NCI-H748 (cell line): ENCODE measurements at regions not wholly inside any gene's neighbourhood (a gene's known extent, or its start where the extent isn't known, plus 50 kb on each side); places are given as distances from the start of the nearest gene placed in this dataset.
A peak's percentile ranks its signal among the peaks of the same experiment; 100 is the strongest.

ENCODE experiments used
- DNase-seq: peaks from one replicate; lab custom pipeline; 2025; ENCODE audit not compliant: unreplicated experiment; lab: John Stamatoyannopoulos, UW

DNA sequence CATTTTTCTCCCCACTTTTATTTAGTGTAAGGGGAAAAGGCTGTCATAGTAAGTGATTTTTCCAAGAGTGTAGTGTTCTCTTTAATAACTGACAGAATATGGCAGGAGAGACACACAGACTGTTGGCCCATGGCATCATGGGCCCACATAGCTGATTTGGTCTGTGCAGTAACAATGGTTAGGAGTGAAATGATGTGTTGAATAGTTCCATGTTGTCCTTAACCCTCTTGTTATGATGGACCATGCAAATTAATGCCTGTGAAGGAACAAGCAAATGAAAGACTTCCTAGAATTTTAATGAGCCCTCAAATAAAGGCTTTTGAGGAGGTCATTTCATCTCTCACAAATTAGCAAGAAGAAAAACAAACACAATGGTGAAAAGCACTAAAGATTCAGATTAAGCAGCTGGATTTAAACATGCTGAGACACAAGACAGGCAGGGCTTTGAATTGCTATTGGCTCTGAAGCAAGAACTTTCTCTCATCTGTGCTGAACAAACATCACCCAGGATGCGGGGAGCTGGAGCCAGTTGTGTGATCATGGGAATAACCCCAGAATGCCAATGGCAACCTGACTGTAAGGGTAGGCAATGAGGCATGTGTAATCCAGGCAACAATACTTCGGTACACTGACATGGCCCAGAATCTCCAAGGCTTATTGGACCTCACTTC, 136.7 kb upstream of the VEPH1 start:
- DNase-seq, result no peak

- DNase-seq, result no peak
These were observed 134.7 kb upstream of the VEPH1 start for GRCh38 chr3:157637866-157638265.

DNA sequence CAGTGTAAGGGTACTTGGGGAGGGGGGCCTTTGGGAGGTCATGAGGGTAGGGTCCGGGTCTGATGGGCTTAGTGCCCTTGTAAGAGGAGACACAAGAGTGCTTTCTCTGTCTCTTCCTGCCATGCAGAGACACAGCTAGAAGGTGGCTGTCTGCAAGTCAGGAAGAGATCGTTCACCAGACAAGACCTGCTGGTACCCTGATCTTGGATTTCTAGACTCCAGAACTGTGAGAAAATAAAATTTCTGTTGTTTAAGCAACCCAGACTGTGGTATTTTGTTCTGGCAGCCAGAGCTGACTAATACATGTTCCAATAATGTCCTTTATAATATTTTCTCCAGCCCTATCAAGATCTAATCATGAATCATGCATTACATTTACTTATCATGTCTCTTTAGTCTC, 130.0 kb upstream of the VEPH1 start:
- DNase-seq, result no peak

GRCh38 chr3:157632075-157632474, 128.9 kb upstream of the VEPH1 start:
- DNase-seq, result no peak

DNA sequence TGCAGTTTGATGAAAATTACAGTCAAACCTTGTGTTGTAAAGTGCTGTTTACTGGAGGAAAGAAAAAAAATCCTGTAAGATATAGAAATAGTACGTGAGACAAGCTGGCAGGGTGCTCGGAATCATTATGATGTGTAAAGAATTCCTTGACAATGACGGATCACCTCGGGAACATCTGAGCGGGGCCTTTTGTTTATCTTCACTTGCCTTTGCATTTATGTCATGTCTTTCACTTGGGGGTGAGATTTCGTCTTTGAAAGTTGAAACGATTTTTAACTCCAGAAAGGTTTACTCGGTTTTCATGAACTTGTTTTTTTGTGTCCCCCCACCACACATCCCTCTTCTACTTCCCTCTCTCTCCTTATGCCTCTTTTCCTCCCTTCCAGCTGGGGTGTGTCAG, 128.3 kb upstream of the VEPH1 start:
- DNase-seq, result no peak

DNA sequence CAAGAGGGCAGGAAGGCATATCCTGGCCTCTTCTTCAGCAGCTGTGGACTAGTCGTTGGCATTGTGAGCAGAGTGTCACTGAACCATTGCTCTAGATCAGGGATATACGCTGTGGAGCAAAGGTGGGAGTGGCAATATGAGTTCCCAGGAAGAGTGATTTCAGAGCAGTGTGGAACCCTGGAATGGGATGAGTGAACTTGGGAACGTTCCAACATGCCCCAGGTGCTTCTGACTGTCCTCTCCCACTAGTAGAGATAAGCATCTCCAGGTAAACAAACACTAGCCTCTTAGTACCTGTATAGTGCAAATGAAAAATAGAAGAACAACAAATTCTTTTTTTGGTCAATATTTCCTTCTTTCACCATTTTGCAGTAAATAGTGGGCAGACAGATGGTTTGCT, 123.6 kb upstream of the VEPH1 start:
- no peak for DNase-seq

- DNase-seq, result no peak
These were observed 121.6 kb upstream of the VEPH1 start for GRCh38 chr3:157624801-157625200.

GRCh38 chr3:157618886-157619285, 115.7 kb upstream of the VEPH1 start:
- DNase-seq, result no peak

GRCh38 chr3:157618075-157618760, 115.0 kb upstream of the VEPH1 start:
- peak; percentile 35 for DNase-seq

DNA sequence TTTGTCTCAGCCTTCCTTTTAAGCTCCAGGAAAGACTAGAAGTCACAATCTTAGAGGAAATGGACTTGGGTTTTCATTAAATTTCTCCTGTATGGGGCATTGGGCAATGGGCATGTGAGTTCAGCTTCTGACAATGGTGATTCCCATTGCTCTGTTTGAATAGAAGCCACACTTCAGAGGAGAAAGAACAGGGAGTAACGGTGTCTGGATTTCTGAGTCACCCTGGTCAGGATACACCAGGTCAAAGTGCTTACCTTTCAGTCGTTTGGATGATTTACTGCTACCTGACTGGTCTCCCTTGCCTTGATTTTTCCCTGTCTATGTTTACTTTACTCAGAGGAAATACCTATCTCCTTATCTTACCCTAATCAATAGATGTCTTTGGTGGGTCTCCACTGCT, 111.7 kb upstream of the VEPH1 start:
- no peak for DNase-seq

DNA sequence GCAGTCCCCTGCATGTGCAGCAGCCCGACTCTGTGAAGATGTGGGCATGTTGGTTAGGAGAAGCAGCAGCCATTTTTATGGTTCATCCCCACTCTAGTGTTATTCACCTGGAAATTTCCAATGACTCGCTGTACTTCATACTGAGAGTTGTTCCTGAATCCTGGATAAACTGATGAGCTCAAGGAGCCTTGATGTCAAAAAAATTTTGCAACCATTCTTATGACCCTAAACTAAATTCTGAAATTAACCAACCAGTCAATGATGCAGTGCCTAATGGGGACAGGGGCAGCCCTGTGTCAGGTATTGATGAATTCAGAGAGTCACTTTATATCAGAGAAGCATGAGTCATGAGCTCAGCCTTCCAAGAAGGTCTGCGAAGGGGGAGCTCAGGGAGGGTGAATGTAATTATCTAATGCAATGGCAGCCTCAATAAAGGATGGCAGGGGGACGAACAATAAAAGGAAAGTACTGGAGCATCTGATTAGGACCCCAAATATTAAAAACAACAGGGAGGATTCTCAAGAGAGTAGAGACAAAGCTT, 108.4 kb upstream of the VEPH1 start:
- DNase-seq, result no peak

DNA sequence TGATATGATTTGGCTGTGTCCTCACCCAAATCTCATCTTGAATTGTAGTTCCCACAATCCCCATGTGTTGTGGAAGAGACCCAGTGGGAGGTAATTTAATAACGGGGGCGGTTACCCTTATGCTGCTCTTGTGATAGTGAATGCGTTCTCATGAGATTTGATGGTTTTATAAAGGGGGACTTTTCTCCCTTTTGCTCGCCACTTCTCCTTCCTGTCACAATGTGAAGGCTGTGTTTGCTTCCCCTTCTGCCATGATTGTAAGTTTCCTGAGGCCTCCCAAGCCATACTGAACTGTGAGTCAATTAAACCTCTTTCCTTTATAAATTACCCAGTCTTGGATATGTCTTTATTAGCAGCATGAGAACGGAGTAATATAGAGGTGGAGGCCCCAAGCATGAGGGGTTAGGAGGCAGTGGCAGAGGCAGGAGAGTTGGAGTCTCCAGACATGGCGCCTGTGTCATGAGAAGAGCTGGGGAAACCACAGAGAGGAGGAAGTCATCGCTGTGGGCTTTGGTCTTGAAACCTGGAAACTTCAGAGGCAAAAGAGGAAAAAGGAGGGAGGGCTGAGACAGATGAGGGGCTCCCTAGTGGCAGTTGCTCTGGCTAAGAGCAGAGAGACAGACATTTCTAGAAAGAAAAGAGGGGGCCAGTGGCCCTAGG, 107.8 kb upstream of the VEPH1 start:
- DNase-seq, result no peak

- no peak for DNase-seq
These were observed 104.7 kb upstream of the VEPH1 start for GRCh38 chr3:157607826-157608405.

DNA sequence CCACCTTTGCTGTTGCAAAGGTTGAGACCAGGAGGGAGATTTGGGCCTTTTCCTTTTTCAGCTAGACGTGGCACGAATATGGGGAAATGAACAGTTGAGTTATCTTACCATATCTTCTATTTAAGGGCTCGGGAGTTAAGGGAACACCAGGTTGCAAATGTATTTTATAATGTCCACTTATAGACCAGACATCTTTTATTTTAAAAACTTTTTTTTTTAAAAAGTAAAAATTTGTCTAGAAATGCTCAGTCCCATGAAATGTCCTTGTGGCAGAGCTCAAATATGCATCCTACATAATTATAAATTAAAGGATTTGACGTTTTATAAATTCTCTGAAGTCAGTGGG, 103.6 kb upstream of the VEPH1 start:
- no peak for DNase-seq

DNA sequence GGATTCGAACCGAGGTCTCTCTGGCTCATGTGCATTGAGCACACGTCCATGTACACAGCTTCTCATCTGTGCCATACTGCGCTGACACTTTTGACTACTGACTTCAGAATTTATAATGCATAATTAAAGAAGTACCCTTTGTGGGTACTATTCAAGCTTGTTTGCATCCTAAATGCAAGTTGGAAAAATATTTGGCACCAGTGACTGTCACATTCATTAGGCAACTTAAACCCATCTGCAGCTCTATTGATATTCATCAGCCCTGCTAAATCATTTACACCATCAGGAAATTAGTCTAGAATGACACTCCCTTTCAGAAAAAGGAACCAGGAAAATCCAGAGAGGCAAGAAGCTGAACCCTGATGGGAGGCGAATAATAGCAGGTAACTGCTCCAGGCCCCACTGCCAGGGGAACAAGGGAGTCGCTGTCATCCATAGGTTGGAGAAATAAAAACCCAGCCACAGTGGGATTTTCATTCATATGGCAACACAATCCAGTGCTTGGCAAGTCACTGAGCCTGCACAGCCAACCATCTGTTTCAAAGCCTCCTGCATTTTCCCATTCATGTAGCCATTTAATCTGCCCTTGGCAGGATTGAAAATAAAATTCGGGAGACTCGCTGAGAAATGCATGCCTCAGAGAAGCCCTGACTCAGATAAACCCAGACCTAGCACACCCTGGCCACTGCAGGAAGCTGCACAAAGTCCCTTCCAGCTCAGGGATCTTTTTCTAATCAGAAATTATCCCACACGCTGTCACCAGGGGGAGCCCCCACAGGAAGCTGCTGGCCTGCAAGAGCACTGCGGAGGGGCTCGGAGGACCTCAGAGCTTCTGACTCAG, 103.0 kb upstream of the VEPH1 start:
- DNase-seq, result peak; percentile 25

- DNase-seq, result no peak
These were observed 102.1 kb upstream of the VEPH1 start for GRCh38 chr3:157605356-157605755.

DNA sequence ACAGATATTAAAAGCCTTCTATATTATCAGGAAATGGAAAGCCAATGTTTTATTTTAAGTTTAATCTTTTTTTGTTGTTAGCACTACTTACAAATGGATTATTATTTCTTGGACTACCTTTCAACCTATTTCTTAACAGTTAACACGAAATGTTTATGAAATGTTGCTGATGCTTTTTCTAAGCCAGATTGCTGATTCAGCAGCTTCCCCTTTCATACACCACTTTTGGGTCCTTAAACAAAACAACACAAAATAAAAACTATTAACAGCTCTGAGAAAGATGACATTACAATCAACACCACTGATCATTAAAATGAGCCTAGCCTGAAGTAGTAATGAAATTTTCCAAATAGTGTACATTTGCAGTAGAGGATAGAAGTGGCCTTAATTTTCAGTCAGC, 99.2 kb upstream of the VEPH1 start:
- DNase-seq, result no peak

- DNase-seq, result no peak
These were observed 92.0 kb upstream of the VEPH1 start for GRCh38 chr3:157595259-157595658.

- DNase-seq, result no peak
These were observed 91.2 kb upstream of the VEPH1 start for GRCh38 chr3:157594413-157594812.

- DNase-seq, result no peak
These were observed 89.6 kb upstream of the VEPH1 start for GRCh38 chr3:157592769-157593168.

DNA sequence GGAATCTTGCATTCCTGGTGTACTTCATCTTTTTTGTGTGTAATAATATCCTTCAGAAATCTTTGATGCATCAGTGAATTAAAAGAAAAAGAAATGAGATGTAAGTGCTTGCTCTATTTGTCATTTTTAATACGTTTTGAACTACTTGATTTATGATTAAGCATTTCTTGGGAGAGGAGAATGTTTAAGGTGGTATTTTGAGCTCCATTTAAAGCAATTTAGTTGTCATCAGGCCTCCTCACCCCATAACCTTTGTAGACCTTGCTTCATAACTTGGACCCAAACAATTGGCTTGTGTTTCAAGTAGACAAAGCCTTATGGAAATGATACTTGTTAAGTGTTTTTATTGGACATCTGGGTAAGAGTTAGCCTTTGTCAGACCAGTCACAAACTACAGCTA, 87.1 kb upstream of the VEPH1 start:
- no peak for DNase-seq
